HG03354 (cell line): ENCODE measurements at regions not wholly inside any gene's neighbourhood (a gene's known extent, or its start where the extent isn't known, plus 50 kb on each side); places are given as distances from the start of the nearest gene placed in this dataset.
"Not testable (repeated sequence)": the region's sequence is repeated elsewhere in the genome, so short reads cannot be mapped to it uniquely, and the experiment has no call there.

ENCODE experiments used
- ATAC-seq: cut with Tn5 transposase; IDR thresholded peaks from one replicate; pipeline ENCODE4 v1.9.1; 2021; ENCODE audit warnings: mild to moderate bottlenecking; ENCODE audit not compliant: unreplicated experiment, poor library complexity, severe bottlenecking

GRCh38 chr10:7108141-7108540, 302.7 kb downstream of the SFMBT2 start:
- ATAC-seq, result no peak

- no peak for ATAC-seq
Measured at GRCh38 chr10:7107285-7107684, 303.5 kb downstream of the SFMBT2 start.

GRCh38 chr10:7104379-7104778, 306.5 kb downstream of the SFMBT2 start:
- ATAC-seq, result not testable (repeated sequence)

GRCh38 chr10:7102557-7103349, 308.1 kb downstream of the SFMBT2 start:
- ATAC-seq, result peak; percentile 92

- no peak for ATAC-seq
Measured at GRCh38 chr10:7102084-7102483, 308.8 kb downstream of the SFMBT2 start.

- no peak for ATAC-seq
Measured at GRCh38 chr10:7101451-7101850, 309.4 kb downstream of the SFMBT2 start.

- no peak for ATAC-seq
Measured at GRCh38 chr10:7100032-7100702, 310.7 kb downstream of the SFMBT2 start.

- ATAC-seq, result no peak
Measured at GRCh38 chr10:7098160-7098762, 312.6 kb downstream of the SFMBT2 start.

GRCh38 chr10:7094781-7095180, 316.1 kb downstream of the SFMBT2 start:
- no peak for ATAC-seq

GRCh38 chr10:7093368-7093767, 317.5 kb downstream of the SFMBT2 start:
- no peak for ATAC-seq

GRCh38 chr10:7092603-7093002, 318.2 kb downstream of the SFMBT2 start:
- ATAC-seq, result no peak

GRCh38 chr10:7090529-7090928, 320.3 kb downstream of the SFMBT2 start:
- ATAC-seq, result no peak

GRCh38 chr10:7085913-7086589, 324.8 kb downstream of the SFMBT2 start:
- ATAC-seq, result no peak

GRCh38 chr10:7085147-7085912, 325.5 kb downstream of the SFMBT2 start:
- ATAC-seq, result no peak

- ATAC-seq, result no peak
Measured at GRCh38 chr10:7084280-7085005, 326.4 kb downstream of the SFMBT2 start.

GRCh38 chr10:7082967-7083366, 327.9 kb downstream of the SFMBT2 start:
- ATAC-seq, result no peak

GRCh38 chr10:7077880-7078279, 333.0 kb downstream of the SFMBT2 start:
- ATAC-seq, result no peak

- no peak for ATAC-seq
Measured at GRCh38 chr10:7075851-7076250, 335.0 kb downstream of the SFMBT2 start.

- no peak for ATAC-seq
Measured at GRCh38 chr10:7075110-7075509, 335.7 kb downstream of the SFMBT2 start.
